ENCODE measurements at regions not wholly inside any gene's neighbourhood (a gene's known extent, or its start where the extent isn't known, plus 50 kb on each side); places are given as distances from the start of the nearest gene placed in this dataset.

DNA sequence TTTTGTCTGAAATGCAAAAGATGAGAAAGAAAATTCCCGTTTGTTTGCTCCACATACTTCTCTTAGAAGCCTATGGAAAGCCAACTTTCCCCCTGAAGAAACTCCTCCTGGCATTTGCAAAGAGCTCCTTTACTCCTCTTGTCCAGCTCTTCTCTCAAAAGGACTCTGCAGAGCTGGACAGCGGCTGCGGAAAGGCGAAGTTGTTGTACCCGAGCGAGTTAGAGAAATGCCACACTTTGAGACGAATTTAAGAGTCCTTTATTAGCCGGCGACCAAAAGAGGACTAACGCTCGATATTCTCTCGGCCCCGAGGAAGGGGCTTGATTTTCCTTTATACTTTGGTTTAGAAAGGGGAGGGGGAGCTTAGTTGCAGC lies 157.8 kb downstream of the TRIM27 start:
- peaks cover 47% of the 10 kb centered on the region for H3K27me3 ChIP-seq (replicated peaks; ENCODE audit: control insufficient read depth, insufficient read depth, low read length, poor library complexity, severe bottlenecking)
- H3K4me3 ChIP-seq (ENCODE audit: insufficient read depth, low read depth, low read length, poor library complexity, severe bottlenecking), result no peak overlapping the region
- no peaks in the 10 kb centered on the region for H3K4me1 ChIP-seq (ENCODE audit: control insufficient read depth, insufficient read depth, low read length, poor library complexity, severe bottlenecking)
- H3K9me3 ChIP-seq (ENCODE audit: control insufficient read depth, low read length), result no peaks in the 10 kb centered on the region
- no peaks in the 10 kb centered on the region for H3K36me3 ChIP-seq (ENCODE audit: control insufficient read depth, insufficient read depth, low read length)
- no peak overlapping the region for H3K27ac ChIP-seq (ENCODE audit: insufficient read depth, low read length, poor library complexity, severe bottlenecking)
- DNase-seq, result no peak

- Histone ChIP-seq H3K4me1 (ENCODE audit: control insufficient read depth, insufficient read depth, low read length, poor library complexity, severe bottlenecking) (no peaks in the 10 kb centered on the region), H3K36me3 (ENCODE audit: control insufficient read depth, insufficient read depth, low read length) (no peaks in the 10 kb centered on the region), H3K27me3 (replicated peaks; ENCODE audit: control insufficient read depth, insufficient read depth, low read length, poor library complexity, severe bottlenecking) (peaks cover 52% of the 10 kb centered on the region), H3K27ac (ENCODE audit: insufficient read depth, low read length, poor library complexity, severe bottlenecking) (no peak overlapping the region), H3K9me3 (ENCODE audit: control insufficient read depth, low read length) (no peaks in the 10 kb centered on the region), H3K4me3 (ENCODE audit: insufficient read depth, low read depth, low read length, poor library complexity, severe bottlenecking) (no peak overlapping the region)
- DNase-seq, result no peak
Measured at GRCh38 chr6:28766426-28766825, 157.4 kb downstream of the TRIM27 start.

DNA sequence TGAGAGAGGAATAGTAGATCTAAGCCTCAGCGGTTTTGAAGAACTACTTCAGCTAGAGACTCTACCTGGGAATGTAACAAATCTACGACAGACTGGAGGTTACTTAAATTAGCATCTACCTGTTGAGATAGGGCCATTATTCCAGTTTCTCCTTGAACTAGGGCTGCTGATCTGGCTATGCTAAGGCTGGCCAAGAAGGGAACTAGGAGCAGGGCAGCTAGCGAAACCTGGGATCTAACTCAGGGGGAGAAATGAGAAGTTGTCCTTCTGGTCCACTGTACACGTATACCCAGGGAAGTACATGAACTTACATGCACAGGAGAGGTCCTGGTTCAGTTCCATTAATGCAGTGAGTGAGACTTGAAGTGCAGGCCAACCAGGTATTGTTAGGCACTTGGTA lies 156.7 kb downstream of the TRIM27 start:
- no peak overlapping the region for H3K4me3 ChIP-seq (ENCODE audit: insufficient read depth, low read depth, low read length, poor library complexity, severe bottlenecking)
- H3K9me3 ChIP-seq (ENCODE audit: control insufficient read depth, low read length), result no peaks in the 10 kb centered on the region
- DNase-seq, result no peak
- H3K27me3 ChIP-seq (replicated peaks; ENCODE audit: control insufficient read depth, insufficient read depth, low read length, poor library complexity, severe bottlenecking), result peaks cover 59% of the 10 kb centered on the region
- H3K27ac ChIP-seq (ENCODE audit: insufficient read depth, low read length, poor library complexity, severe bottlenecking), result no peak overlapping the region
- no peaks in the 10 kb centered on the region for H3K4me1 ChIP-seq (ENCODE audit: control insufficient read depth, insufficient read depth, low read length, poor library complexity, severe bottlenecking)
- H3K36me3 ChIP-seq (ENCODE audit: control insufficient read depth, insufficient read depth, low read length), result no peaks in the 10 kb centered on the region

GRCh38 chr6:28767691-28768090 lies 156.1 kb downstream of the TRIM27 start:
- H3K27ac ChIP-seq (ENCODE audit: insufficient read depth, low read length, poor library complexity, severe bottlenecking), result no peak overlapping the region
- no peak for DNase-seq
- H3K36me3 ChIP-seq (ENCODE audit: control insufficient read depth, insufficient read depth, low read length), result no peaks in the 10 kb centered on the region
- no peaks in the 10 kb centered on the region for H3K9me3 ChIP-seq (ENCODE audit: control insufficient read depth, low read length)
- H3K27me3 ChIP-seq (replicated peaks; ENCODE audit: control insufficient read depth, insufficient read depth, low read length, poor library complexity, severe bottlenecking), result peaks cover 64% of the 10 kb centered on the region
- no peak overlapping the region for H3K4me3 ChIP-seq (ENCODE audit: insufficient read depth, low read depth, low read length, poor library complexity, severe bottlenecking)
- no peaks in the 10 kb centered on the region for H3K4me1 ChIP-seq (ENCODE audit: control insufficient read depth, insufficient read depth, low read length, poor library complexity, severe bottlenecking)

DNA sequence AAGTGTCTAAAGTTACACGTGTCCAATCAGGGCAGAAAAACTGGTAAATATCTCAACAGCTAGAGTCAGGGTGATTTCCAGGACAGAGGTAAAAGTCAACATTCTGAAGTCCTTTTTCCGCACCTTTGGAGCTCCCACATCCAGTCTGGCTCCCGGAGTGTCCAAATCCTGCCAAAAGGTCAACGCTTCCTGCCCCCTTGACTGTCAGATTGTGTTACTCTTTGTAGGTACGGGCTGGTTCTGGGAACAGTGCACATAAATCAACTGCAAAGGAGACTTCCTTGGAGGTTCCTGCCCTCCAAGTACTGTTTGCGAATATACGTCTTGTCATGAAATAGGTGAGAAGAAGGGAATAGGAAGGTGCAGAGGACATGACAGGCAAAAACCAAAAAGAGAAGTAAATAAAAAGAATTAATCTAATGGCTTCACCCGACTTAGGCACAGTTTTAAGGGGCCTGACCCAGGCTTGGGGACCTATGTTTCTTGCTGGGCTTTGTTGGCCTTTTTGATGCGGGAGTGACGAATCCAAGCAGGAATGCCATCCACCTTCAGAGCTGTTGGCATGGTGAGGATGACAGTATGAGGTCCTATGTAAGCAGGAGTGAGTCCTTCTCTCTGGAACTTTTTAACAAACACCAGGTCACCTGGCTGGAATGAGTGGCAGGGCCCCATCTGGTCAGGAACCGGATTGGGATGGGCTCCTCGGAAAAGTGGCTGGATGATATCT lies 155.4 kb downstream of the TRIM27 start:
- Histone ChIP-seq H3K4me1 (ENCODE audit: control insufficient read depth, insufficient read depth, low read length, poor library complexity, severe bottlenecking) (no peaks in the 10 kb centered on the region), H3K4me3 (ENCODE audit: insufficient read depth, low read depth, low read length, poor library complexity, severe bottlenecking) (no peak overlapping the region), H3K27me3 (replicated peaks; ENCODE audit: control insufficient read depth, insufficient read depth, low read length, poor library complexity, severe bottlenecking) (peaks cover 71% of the 10 kb centered on the region), H3K36me3 (ENCODE audit: control insufficient read depth, insufficient read depth, low read length) (no peaks in the 10 kb centered on the region), H3K9me3 (ENCODE audit: control insufficient read depth, low read length) (no peaks in the 10 kb centered on the region), H3K27ac (ENCODE audit: insufficient read depth, low read length, poor library complexity, severe bottlenecking) (no peak overlapping the region)
- no peak for DNase-seq

- H3K9me3 ChIP-seq (ENCODE audit: control insufficient read depth, low read length), result no peaks in the 10 kb centered on the region
Measured at GRCh38 chr6:28769626-28770402, 154.0 kb downstream of the TRIM27 start.

DNA sequence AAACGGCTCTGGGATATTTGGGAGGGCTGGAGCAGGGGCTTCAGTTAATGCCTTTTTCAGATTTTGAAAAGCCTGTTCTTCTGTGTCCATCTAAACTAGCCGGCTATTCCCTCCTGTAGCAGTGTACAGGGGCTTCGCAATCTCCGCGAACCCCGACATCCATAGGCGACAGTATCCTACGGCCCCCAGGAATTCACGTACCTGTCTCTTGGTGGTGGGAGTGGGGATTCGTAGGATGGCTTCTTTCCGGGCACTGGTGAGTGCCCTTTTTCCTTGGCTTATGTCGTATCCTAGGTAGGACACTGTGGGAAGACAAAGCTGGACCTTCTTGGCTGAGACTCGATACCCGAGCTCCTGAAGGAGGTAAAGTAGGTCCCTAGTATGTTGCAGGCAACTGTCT lies 153.1 kb downstream of the TRIM27 start:
- Histone ChIP-seq H3K27ac (ENCODE audit: insufficient read depth, low read length, poor library complexity, severe bottlenecking) (no peak overlapping the region), H3K27me3 (replicated peaks; ENCODE audit: control insufficient read depth, insufficient read depth, low read length, poor library complexity, severe bottlenecking) (peaks cover 78% of the 10 kb centered on the region), H3K36me3 (ENCODE audit: control insufficient read depth, insufficient read depth, low read length) (no peaks in the 10 kb centered on the region), H3K4me3 (ENCODE audit: insufficient read depth, low read depth, low read length, poor library complexity, severe bottlenecking) (no peak overlapping the region), H3K9me3 (ENCODE audit: control insufficient read depth, low read length) (no peaks in the 10 kb centered on the region), H3K4me1 (ENCODE audit: control insufficient read depth, insufficient read depth, low read length, poor library complexity, severe bottlenecking) (no peaks in the 10 kb centered on the region)
- DNase-seq, result no peak

More at GRCh38 chr6:28769626-28770402, 154.0 kb downstream of the TRIM27 start:
- no peak for DNase-seq
- no peak overlapping the region for H3K27ac ChIP-seq (ENCODE audit: insufficient read depth, low read length, poor library complexity, severe bottlenecking)
- H3K4me1 ChIP-seq (ENCODE audit: control insufficient read depth, insufficient read depth, low read length, poor library complexity, severe bottlenecking), result no peaks in the 10 kb centered on the region
- no peak overlapping the region for H3K4me3 ChIP-seq (ENCODE audit: insufficient read depth, low read depth, low read length, poor library complexity, severe bottlenecking)
- H3K36me3 ChIP-seq (ENCODE audit: control insufficient read depth, insufficient read depth, low read length), result no peaks in the 10 kb centered on the region
- H3K27me3 ChIP-seq (replicated peaks; ENCODE audit: control insufficient read depth, insufficient read depth, low read length, poor library complexity, severe bottlenecking), result peaks cover 77% of the 10 kb centered on the region

DNA sequence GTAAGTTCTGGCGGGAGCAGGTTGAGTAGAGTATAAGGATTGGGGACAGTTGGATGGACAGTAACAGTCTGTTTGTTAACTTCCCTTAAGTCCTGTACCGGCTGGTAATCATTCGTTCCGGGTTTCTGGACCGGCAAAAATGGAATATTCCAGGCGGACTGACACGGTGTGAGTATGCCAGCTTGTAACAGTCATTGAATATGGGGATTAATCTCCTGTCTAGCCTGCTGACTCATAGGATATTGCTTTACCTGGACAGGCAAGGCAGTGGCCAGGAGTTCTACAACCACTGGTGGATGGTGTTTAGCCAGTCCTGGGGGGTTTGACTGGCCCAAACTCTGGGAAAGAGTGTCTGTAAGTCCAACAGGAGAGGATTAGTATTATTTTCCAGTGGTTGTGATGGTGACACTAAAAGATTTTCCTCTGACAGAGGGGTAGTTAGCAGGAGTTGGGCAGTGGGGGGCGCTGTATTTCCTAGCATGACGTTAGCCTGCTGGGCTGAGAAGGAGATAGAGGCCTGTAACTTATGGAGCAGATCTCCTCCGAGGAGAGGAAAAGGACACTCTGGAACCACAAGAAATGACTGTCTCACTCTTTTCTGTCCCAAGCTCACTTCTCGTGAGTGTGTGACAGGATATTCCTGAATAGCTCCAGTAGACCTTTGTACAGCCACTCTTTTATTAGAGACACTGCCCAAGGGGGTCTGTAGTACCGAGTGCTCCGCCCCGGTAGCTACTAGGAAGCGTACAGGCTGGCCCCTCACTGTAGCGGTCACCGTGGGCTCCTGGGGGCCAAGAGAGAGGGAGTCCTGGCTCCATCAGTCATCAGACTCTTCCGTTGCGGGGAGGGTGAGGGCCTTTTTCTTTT lies 152.2 kb downstream of the TRIM27 start:
- Histone ChIP-seq H3K27ac (ENCODE audit: insufficient read depth, low read length, poor library complexity, severe bottlenecking) (no peak overlapping the region), H3K36me3 (ENCODE audit: control insufficient read depth, insufficient read depth, low read length) (no peaks in the 10 kb centered on the region), H3K27me3 (replicated peaks; ENCODE audit: control insufficient read depth, insufficient read depth, low read length, poor library complexity, severe bottlenecking) (peaks cover 76% of the 10 kb centered on the region), H3K4me1 (ENCODE audit: control insufficient read depth, insufficient read depth, low read length, poor library complexity, severe bottlenecking) (no peaks in the 10 kb centered on the region), H3K9me3 (ENCODE audit: control insufficient read depth, low read length) (no peaks in the 10 kb centered on the region), H3K4me3 (ENCODE audit: insufficient read depth, low read depth, low read length, poor library complexity, severe bottlenecking) (no peak overlapping the region)
- no peak for DNase-seq

- no peak for DNase-seq
- Histone ChIP-seq H3K4me1 (ENCODE audit: control insufficient read depth, insufficient read depth, low read length, poor library complexity, severe bottlenecking) (no peaks in the 10 kb centered on the region), H3K27me3 (replicated peaks; ENCODE audit: control insufficient read depth, insufficient read depth, low read length, poor library complexity, severe bottlenecking) (peaks cover 83% of the 10 kb centered on the region), H3K36me3 (ENCODE audit: control insufficient read depth, insufficient read depth, low read length) (no peaks in the 10 kb centered on the region), H3K27ac (ENCODE audit: insufficient read depth, low read length, poor library complexity, severe bottlenecking) (no peak overlapping the region), H3K4me3 (ENCODE audit: insufficient read depth, low read depth, low read length, poor library complexity, severe bottlenecking) (no peak overlapping the region), H3K9me3 (ENCODE audit: control insufficient read depth, low read length) (no peaks in the 10 kb centered on the region)
Measured at GRCh38 chr6:28772480-28773381, 151.1 kb downstream of the TRIM27 start.

All from effector memory CD4-positive, alpha-beta T cell (primary cell).